CD4-positive, alpha-beta T cell treated with Interleukin-12 subunit alpha and Interleukin-12 subunit beta, for 1 hour (primary cell): ENCODE measurements at regions not wholly inside any gene's neighbourhood (a gene's known extent, or its start where the extent isn't known, plus 50 kb on each side); places are given as distances from the start of the nearest gene placed in this dataset.
"Not testable (repeated sequence)": the region's sequence is repeated elsewhere in the genome, so short reads cannot be mapped to it uniquely, and the experiment has no call there.

ENCODE experiments used
- DNase-seq: peaks from one replicate; pipeline ENCODE4 v3.0.0-alpha.2; 2020

GRCh38 chr4:117135634-117136354, 50.4 kb upstream of the TRAM1L1 start:
- no peak for DNase-seq

- no peak for DNase-seq
These were observed 51.8 kb upstream of the TRAM1L1 start for GRCh38 chr4:117137145-117137544.

- DNase-seq, result not testable (repeated sequence)
These were observed 53.4 kb upstream of the TRAM1L1 start for GRCh38 chr4:117138732-117139131.

- DNase-seq, result no peak
These were observed 68.9 kb upstream of the TRAM1L1 start for GRCh38 chr4:117154251-117154650.

GRCh38 chr4:117156806-117157205, 71.4 kb upstream of the TRAM1L1 start:
- no peak for DNase-seq

GRCh38 chr4:117157360-117157759, 72.0 kb upstream of the TRAM1L1 start:
- no peak for DNase-seq

GRCh38 chr4:117162976-117163375, 77.6 kb upstream of the TRAM1L1 start:
- no peak for DNase-seq

GRCh38 chr4:117164338-117164737, 79.0 kb upstream of the TRAM1L1 start:
- no peak for DNase-seq

GRCh38 chr4:117175369-117175768, 90.0 kb upstream of the TRAM1L1 start:
- DNase-seq, result not testable (repeated sequence)

- no peak for DNase-seq
These were observed 117.9 kb upstream of the TRAM1L1 start for GRCh38 chr4:117203231-117203630.

GRCh38 chr4:117210551-117210950, 125.2 kb upstream of the TRAM1L1 start:
- no peak for DNase-seq

GRCh38 chr4:117224256-117224655, 138.9 kb upstream of the TRAM1L1 start:
- DNase-seq, result no peak

- no peak for DNase-seq
These were observed 140.1 kb upstream of the TRAM1L1 start for GRCh38 chr4:117225471-117225870.

GRCh38 chr4:117227925-117228324, 142.5 kb upstream of the TRAM1L1 start:
- DNase-seq, result no peak

- no peak for DNase-seq
These were observed 154.1 kb upstream of the TRAM1L1 start for GRCh38 chr4:117239434-117239833.

GRCh38 chr4:117249333-117249732, 164.0 kb upstream of the TRAM1L1 start:
- no peak for DNase-seq

GRCh38 chr4:117264072-117264471, 178.7 kb upstream of the TRAM1L1 start:
- DNase-seq, result no peak

GRCh38 chr4:117267317-117267716, 181.9 kb upstream of the TRAM1L1 start:
- DNase-seq, result no peak

- no peak for DNase-seq
These were observed 199.4 kb upstream of the TRAM1L1 start for GRCh38 chr4:117284736-117285135.

GRCh38 chr4:117293784-117294183, 208.4 kb upstream of the TRAM1L1 start:
- DNase-seq, result no peak

- DNase-seq, result no peak
These were observed 216.8 kb upstream of the TRAM1L1 start for GRCh38 chr4:117302226-117302625.

GRCh38 chr4:117311215-117311614, 225.8 kb upstream of the TRAM1L1 start:
- DNase-seq, result no peak

- no peak for DNase-seq
These were observed 226.6 kb upstream of the TRAM1L1 start for GRCh38 chr4:117311989-117312388.

- no peak for DNase-seq
These were observed 239.6 kb upstream of the TRAM1L1 start for GRCh38 chr4:117324851-117325491.

- DNase-seq, result no peak
These were observed 240.7 kb upstream of the TRAM1L1 start for GRCh38 chr4:117326091-117326490.
